HG03196 (cell line): ENCODE measurements at regions not wholly inside any gene's neighbourhood (a gene's known extent, or its start where the extent isn't known, plus 50 kb on each side); places are given as distances from the start of the nearest gene placed in this dataset.

ENCODE experiments used
- ATAC-seq: cut with Tn5 transposase; IDR thresholded peaks from one replicate; pipeline ENCODE4 v1.9.1; 2021; ENCODE audit not compliant: unreplicated experiment

- ATAC-seq, result no peak
These were observed 79.6 kb upstream of the ADRA1B start for GRCh38 chr5:159836691-159837090.

- no peak for ATAC-seq
These were observed 78.4 kb upstream of the ADRA1B start for GRCh38 chr5:159837860-159838259.

- no peak for ATAC-seq
These were observed 77.6 kb upstream of the ADRA1B start for GRCh38 chr5:159838551-159839222.

- no peak for ATAC-seq
These were observed 71.8 kb upstream of the ADRA1B start for GRCh38 chr5:159844267-159845121.

- ATAC-seq, result no peak
These were observed 66.7 kb upstream of the ADRA1B start for GRCh38 chr5:159849437-159850083.

GRCh38 chr5:159850160-159850559 lies 66.1 kb upstream of the ADRA1B start:
- ATAC-seq, result no peak

GRCh38 chr5:159851053-159851452 lies 65.2 kb upstream of the ADRA1B start:
- no peak for ATAC-seq

GRCh38 chr5:159854916-159855315 lies 61.4 kb upstream of the ADRA1B start:
- no peak for ATAC-seq

GRCh38 chr5:159855476-159856191 lies 60.6 kb upstream of the ADRA1B start:
- no peak for ATAC-seq

- ATAC-seq, result no peak
These were observed 57.4 kb upstream of the ADRA1B start for GRCh38 chr5:159858871-159859270.

- no peak for ATAC-seq
These were observed 55.2 kb upstream of the ADRA1B start for GRCh38 chr5:159861086-159861485.

GRCh38 chr5:159864885-159865691 lies 51.2 kb upstream of the ADRA1B start:
- peak; percentile 73 for ATAC-seq

- ATAC-seq, result no peak
These were observed 50.2 kb upstream of the ADRA1B start for GRCh38 chr5:159866093-159866492.
